Loucy (cell line): ENCODE measurements at regions not wholly inside any gene's neighbourhood (a gene's known extent, or its start where the extent isn't known, plus 50 kb on each side); places are given as distances from the start of the nearest gene placed in this dataset.

Experiments
- EZH2phosphoT487 ChIP-seq: fragments of 200-600 bp; IDR thresholded peaks from 2 replicates; pipeline ENCODE4 v1.6.1; 2018; ENCODE audit warnings: antibody characterized with exemption, mild to moderate bottlenecking, moderate library complexity, borderline replicate concordance
- TF ChIP-seq, protein P1 (sequence below): fragments of 200-600 bp; sonication (generic); conservative IDR thresholded peaks from 2 replicates; pipeline ENCODE4 v1.5.1; 2014; ENCODE audit warnings: mild to moderate bottlenecking, antibody characterized with exemption, low read length

DNA sequence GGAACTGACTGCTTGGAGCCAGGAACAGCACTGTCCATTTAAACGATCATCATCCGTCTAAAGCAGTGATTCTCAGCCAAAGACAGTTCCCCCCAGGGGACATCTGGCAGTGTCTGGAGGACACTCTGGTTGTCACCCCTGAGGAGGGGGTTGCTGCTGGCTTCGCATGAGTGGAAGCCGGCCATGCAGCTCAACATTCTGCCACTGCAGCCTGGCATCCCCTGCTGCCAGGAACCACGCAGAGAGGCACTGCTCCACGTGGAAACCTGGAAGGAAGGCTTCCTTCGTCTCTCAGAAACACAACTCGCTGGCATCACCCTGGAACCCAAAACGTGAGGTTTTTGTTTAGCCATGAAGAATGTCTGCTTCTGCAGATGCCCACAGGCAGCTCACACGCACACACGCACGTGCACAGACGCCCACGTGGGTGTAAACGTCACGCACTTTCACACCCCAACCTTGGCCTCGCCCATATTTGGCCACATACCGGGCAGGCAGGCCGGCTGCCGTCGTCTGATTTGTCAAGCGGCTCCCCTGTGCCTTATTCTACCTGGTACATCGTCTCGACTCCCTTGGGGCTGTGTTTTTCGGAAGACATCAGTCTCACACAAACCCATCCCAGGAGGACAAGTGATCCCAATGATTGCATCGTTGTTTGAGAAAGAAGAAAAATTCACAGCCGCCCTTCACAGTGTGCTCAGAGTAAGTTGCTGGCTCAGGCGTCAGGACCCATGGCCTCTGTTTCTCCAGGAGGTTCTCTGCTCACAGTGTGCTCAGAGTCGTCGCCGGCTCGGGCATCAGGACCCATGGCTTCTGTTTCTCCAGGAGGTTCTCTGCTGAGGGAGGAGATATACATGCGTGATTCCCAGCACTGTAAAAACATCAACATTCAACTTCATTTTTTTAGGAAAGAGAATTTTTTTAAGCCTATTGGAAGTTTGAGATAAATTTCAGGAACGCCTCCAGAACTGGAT is 127.2 kb upstream of the PPP2R2D start:
- TF ChIP-seq, protein P1, sequence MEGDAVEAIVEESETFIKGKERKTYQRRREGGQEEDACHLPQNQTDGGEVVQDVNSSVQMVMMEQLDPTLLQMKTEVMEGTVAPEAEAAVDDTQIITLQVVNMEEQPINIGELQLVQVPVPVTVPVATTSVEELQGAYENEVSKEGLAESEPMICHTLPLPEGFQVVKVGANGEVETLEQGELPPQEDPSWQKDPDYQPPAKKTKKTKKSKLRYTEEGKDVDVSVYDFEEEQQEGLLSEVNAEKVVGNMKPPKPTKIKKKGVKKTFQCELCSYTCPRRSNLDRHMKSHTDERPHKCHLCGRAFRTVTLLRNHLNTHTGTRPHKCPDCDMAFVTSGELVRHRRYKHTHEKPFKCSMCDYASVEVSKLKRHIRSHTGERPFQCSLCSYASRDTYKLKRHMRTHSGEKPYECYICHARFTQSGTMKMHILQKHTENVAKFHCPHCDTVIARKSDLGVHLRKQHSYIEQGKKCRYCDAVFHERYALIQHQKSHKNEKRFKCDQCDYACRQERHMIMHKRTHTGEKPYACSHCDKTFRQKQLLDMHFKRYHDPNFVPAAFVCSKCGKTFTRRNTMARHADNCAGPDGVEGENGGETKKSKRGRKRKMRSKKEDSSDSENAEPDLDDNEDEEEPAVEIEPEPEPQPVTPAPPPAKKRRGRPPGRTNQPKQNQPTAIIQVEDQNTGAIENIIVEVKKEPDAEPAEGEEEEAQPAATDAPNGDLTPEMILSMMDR: no peak
- no peak for TF ChIP-seq EZH2phosphoT487
